PFSK-1 (cell line): ENCODE measurements at regions not wholly inside any gene's neighbourhood (a gene's known extent, or its start where the extent isn't known, plus 50 kb on each side); places are given as distances from the start of the nearest gene placed in this dataset.

Experiments used
- POLR2AphosphoS5 ChIP-seq: IDR thresholded peaks from 2 replicates; pipeline ENCODE4 v1.6.1; 2012; ENCODE audit warnings: low read depth, mild to moderate bottlenecking, control low read depth, low read length, moderate library complexity
- SIN3A ChIP-seq: IDR thresholded peaks from 2 replicates; pipeline ENCODE4 v1.6.1; 2012; ENCODE audit warnings: mild to moderate bottlenecking, low read length, moderate library complexity, borderline replicate concordance; ENCODE audit not compliant: insufficient read depth
- TAF1 ChIP-seq: IDR thresholded peaks from 2 replicates; pipeline ENCODE4 v1.6.1; 2012; ENCODE audit warnings: low read length, control low read depth, borderline replicate concordance; ENCODE audit not compliant: insufficient read depth
- TF ChIP-seq, protein P1 (sequence below), 2 experiments: IDR thresholded peaks; 2 replicates each; pipeline versions ENCODE4 v1.6.1 to v1.8.0; 2011 to 2012; ENCODE audit warnings: low read depth in 2 of 2, low read length in 2 of 2, control low read depth in 1 of 2, inconsistent platforms in 1 of 2, mild to moderate bottlenecking in 1 of 2, moderate library complexity in 1 of 2; ENCODE audit not compliant: insufficient read depth in 1 of 2

DNA sequence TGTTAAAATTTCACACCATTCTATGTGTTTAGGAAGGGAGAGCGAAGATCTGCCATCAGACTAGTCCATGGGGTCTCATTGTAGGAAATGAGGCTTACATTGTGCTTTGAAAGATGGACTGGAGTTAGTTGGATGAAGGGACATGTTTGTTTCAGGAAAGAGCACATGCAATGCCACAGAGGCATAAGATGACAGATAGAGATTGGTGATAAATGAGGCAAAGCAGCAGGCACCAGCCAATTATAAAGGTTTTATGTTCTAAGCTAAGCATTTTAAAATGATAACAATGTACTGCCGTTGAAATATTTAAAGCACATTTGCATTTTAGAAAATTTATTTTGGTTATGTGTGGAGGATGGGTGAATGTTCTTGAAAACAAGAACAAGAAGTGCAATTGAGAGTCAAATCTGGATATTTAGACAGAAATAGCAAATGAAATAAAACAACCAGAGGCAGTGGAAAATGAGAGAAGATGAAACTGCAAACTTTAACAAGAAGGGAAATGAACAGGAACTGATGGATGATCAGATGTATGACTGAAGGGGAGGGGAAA, 957.2 kb downstream of the FSTL5 start:
- TF ChIP-seq SIN3A (no peak), TAF1 (no peak), POLR2AphosphoS5 (no peak)
- TF ChIP-seq, protein P1, sequence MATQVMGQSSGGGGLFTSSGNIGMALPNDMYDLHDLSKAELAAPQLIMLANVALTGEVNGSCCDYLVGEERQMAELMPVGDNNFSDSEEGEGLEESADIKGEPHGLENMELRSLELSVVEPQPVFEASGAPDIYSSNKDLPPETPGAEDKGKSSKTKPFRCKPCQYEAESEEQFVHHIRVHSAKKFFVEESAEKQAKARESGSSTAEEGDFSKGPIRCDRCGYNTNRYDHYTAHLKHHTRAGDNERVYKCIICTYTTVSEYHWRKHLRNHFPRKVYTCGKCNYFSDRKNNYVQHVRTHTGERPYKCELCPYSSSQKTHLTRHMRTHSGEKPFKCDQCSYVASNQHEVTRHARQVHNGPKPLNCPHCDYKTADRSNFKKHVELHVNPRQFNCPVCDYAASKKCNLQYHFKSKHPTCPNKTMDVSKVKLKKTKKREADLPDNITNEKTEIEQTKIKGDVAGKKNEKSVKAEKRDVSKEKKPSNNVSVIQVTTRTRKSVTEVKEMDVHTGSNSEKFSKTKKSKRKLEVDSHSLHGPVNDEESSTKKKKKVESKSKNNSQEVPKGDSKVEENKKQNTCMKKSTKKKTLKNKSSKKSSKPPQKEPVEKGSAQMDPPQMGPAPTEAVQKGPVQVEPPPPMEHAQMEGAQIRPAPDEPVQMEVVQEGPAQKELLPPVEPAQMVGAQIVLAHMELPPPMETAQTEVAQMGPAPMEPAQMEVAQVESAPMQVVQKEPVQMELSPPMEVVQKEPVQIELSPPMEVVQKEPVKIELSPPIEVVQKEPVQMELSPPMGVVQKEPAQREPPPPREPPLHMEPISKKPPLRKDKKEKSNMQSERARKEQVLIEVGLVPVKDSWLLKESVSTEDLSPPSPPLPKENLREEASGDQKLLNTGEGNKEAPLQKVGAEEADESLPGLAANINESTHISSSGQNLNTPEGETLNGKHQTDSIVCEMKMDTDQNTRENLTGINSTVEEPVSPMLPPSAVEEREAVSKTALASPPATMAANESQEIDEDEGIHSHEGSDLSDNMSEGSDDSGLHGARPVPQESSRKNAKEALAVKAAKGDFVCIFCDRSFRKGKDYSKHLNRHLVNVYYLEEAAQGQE (IDR thresholded peaks at IDR 0.05; ENCODE audit: insufficient read depth in 1 of 2, low read depth in 2 of 2, low read length in 2 of 2): no peak
